ENCODE measurements at regions not wholly inside any gene's neighbourhood (a gene's known extent, or its start where the extent isn't known, plus 50 kb on each side); places are given as distances from the start of the nearest gene placed in this dataset.

DNA sequence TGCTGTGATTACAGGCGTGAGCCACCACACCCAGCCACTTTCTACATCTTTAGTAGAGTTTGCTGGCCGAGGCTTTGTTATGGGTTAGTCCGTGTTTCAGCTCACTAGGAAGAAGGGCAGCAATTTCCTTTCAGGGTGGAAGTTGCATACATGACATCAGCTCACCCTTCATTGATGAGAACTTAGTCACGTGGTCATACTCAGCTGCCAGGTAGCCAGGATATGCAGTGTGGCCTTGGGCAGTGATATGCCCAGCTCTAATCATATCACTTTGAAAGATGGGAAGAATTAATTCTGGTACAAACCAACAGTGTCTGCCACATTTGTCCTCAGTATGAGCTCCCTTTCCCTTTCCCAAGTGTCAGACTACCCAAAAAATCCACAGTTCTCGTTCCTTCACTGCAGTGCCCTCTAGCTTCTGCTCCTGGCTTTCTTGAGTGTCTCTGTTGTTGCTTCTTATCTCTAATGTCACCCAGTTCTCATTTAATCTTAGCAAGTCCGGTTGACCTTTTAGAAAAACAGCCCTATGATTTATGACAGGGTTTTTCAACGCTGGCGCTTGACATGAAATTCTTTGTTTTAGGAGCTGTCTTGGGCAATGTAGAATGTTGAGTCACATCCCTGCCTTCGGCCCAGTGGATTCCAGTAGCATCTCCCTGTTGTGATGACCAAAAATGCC, 108.7 kb upstream of the ITGB1 start:
- TF ChIP-seq, protein P1, sequence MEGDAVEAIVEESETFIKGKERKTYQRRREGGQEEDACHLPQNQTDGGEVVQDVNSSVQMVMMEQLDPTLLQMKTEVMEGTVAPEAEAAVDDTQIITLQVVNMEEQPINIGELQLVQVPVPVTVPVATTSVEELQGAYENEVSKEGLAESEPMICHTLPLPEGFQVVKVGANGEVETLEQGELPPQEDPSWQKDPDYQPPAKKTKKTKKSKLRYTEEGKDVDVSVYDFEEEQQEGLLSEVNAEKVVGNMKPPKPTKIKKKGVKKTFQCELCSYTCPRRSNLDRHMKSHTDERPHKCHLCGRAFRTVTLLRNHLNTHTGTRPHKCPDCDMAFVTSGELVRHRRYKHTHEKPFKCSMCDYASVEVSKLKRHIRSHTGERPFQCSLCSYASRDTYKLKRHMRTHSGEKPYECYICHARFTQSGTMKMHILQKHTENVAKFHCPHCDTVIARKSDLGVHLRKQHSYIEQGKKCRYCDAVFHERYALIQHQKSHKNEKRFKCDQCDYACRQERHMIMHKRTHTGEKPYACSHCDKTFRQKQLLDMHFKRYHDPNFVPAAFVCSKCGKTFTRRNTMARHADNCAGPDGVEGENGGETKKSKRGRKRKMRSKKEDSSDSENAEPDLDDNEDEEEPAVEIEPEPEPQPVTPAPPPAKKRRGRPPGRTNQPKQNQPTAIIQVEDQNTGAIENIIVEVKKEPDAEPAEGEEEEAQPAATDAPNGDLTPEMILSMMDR (IDR thresholded peaks at IDR 0.05) = no peak
- TF ChIP-seq EP300 (IDR thresholded peaks at IDR 0.05) (no peak), POLR2A (IDR thresholded peaks at IDR 0.05) (no peak)
